ENCODE measurements at regions not wholly inside any gene's neighbourhood (a gene's known extent, or its start where the extent isn't known, plus 50 kb on each side); places are given as distances from the start of the nearest gene placed in this dataset.
"Not testable (repeated sequence)": the region's sequence is repeated elsewhere in the genome, so short reads cannot be mapped to it uniquely, and the experiment has no call there.

GRCh38 chr17:71434716-71435115, 686.1 kb upstream of the SOX9 start:
- DNase-seq (ENCODE audit: low read depth in 4 of 4, low spot score in 3 of 4), result no peak

GRCh38 chr17:71436479-71436878, 684.3 kb upstream of the SOX9 start:
- DNase-seq (ENCODE audit: low read depth in 4 of 4, low spot score in 3 of 4), result no peak

DNA sequence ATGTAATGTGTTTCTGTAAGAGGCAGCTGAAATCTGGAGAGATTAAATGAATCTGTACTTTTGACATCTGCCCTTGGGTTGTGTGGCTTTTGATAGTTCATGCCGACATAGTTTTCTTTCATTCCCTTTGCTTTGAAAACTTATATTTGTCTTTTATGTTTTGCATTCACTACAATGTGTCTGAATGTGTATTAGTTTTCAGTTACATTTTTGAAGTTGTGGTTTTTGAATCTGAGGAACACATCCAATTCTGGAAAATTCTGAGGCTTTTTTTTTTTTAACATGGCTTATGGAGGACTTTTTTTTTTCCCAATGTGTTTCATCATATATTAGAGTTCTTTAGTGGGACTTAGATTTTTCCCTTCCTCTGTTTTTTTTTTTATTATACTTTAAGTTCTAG, 683.7 kb upstream of the SOX9 start:
- no peak for DNase-seq (ENCODE audit: low read depth in 4 of 4, low spot score in 3 of 4)

GRCh38 chr17:71438631-71439146, 682.1 kb upstream of the SOX9 start:
- peak in 1 of 4 donors; percentile 6 for DNase-seq (ENCODE audit: low read depth in 4 of 4, low spot score in 3 of 4)

GRCh38 chr17:71440513-71440912, 680.3 kb upstream of the SOX9 start:
- no peak for DNase-seq (ENCODE audit: low read depth in 4 of 4, low spot score in 3 of 4)

DNA sequence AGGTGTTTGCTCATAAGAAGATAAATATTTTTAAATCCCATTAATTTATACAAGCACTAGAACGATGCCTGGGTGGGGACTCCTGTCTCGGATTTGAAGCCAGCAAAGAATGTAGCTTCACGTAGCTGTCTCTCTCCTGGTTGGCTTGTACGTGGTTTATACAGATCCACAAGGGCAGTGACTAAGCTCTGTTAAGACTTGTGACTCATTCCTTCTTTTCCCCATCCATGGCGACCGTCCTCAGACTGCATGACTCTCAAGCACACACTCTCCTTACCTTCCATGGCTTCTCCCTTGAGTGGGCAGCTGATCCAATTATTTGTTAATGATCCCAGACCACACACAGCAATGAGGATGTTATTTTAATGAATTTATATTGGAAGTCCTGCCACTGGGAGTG, 679.7 kb upstream of the SOX9 start:
- no peak for DNase-seq (ENCODE audit: low read depth in 4 of 4, low spot score in 3 of 4)

DNA sequence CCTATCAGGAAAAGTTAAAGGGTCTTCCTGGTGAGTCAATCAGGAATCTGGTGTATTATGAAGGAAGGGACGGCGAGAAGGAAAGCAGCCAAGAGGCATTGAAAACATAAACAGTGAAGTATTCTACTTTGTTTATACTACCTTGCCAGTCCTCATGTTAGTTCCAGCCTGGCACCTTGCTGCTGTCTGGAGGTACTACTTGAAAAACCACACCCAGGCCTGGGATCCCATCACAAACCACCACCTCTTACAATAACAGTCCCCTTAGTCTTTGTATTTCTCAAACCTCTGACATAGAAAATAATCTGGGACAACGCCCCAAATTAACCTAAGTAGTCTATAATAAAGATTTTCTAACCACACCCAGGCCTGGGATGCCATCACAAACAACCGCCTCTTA, 676.7 kb upstream of the SOX9 start:
- DNase-seq (ENCODE audit: low read depth in 4 of 4, low spot score in 3 of 4), result no peak

- no peak for DNase-seq (ENCODE audit: low read depth in 4 of 4, low spot score in 3 of 4)
Observed at GRCh38 chr17:71446645-71447437, 674.0 kb upstream of the SOX9 start.

DNA sequence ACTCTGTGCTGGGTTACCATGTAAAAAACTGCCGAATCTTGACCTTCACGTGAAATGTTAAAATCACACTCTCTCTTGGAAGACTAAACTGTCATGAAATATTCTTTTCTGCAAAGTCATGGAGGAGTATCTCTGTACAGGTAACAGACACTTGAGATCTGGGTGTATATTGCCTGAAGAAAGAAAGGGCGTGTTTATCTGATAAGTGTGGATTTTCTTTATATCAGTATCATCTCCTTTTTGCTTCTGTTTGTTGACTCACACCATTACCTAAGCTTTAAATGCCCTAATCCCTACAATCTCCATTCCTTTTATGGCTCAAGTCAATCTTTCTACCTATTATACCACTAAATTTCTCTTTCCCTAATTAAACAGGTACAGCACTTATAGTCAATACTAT, 673.2 kb upstream of the SOX9 start:
- no peak for DNase-seq (ENCODE audit: low read depth in 4 of 4, low spot score in 3 of 4)

GRCh38 chr17:71450657-71451056, 670.2 kb upstream of the SOX9 start:
- DNase-seq (ENCODE audit: low read depth in 4 of 4, low spot score in 3 of 4), result not testable (repeated sequence)

DNA sequence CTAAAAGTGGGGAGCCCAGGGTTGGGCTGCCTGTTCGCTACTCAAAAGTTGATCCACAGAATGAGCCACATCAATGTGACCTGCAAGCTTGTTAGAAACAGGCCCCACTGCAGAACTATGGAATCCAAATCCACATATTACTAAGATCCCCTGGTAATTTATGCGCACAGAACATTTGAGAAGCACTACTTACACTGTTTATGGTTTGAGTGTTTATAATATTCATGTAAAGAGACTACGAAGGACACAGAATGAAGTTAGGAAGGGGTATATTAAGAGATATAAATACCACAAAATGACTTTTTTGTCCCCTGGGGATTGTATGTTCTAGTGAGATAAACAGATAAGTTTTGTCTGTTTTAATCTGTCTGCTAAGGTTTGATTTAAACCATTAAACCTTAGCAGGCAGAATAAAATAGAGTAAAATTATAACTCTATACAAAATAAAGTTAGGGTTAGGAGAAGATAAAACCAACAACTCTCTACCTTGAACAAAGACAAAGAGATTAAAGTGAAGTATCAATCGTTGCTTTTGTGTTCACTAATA, 666.9 kb upstream of the SOX9 start:
- DNase-seq (ENCODE audit: low read depth in 4 of 4, low spot score in 3 of 4), result no peak

GRCh38 chr17:71455219-71455618, 665.6 kb upstream of the SOX9 start:
- no peak for DNase-seq (ENCODE audit: low read depth in 4 of 4, low spot score in 3 of 4)

DNA sequence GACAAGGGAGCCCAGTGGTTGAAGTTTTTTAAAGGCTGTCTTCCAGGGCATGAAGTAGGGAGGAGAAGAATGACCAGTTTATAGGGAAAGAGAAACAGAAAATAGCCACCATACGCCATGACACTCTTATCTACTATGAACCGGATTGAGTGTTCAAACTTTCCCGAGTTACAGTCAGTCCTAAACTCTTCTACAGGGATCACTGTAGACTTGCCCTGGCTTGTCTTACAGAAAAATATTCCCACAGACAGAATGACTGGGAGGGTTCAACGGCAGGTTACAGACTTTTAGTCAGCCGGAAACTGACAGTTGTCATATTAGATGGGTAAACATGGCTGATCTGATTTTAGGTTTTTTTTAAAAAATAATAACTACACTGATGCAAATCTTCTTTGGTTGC, 662.5 kb upstream of the SOX9 start:
- DNase-seq (ENCODE audit: low read depth in 4 of 4, low spot score in 3 of 4), result no peak

DNA sequence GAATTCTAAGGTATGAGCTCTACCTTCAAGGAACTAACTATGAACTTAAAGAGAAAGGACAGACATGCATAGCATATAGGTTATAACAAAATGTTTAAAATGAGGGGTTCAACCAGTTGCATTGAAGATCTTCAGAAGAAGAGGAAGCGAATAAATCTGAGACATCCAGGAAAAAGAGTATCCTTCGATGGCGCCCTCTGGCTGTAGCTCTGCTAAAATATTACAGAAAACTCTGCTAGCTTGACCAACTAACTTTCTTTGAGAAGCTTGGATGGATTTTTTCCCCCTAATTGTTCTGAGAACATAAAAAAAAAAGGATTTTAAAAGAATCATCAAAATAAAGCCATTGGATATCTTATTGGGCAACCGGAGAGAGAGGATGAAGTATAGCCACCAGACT, 659.9 kb upstream of the SOX9 start:
- no peak for DNase-seq (ENCODE audit: low read depth in 4 of 4, low spot score in 3 of 4)

DNA sequence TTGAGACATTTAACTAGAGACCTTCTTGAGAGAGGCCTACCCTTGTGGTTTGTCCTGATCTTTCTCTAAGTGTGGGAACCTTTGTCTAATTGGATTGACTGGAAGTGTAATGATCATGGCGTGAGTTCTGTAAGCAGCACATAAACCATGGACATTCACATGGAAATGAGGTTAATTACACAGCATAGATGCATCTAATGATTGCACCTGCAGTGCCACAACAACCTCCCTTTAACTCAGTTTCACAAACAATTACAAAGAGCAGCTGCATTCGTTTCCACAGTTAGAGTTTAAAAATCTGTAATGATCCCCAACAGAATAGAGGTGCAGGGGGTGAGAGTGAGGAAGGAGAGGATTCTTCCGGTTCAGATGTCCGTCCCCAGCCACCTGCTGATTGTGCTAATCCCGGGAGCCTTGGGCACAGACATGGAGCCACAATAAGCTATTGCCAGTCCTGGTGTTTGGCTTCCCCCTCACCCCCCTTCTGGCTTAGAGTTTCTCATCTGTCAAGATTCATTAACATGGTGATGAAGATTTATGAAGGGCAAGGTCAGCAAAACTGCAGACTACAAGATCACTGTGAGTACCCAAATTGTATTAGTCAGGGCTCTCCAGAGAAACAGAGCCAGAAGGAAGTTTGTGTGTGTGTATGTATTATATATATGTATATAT, 659.2 kb upstream of the SOX9 start:
- DNase-seq (ENCODE audit: low read depth in 4 of 4, low spot score in 3 of 4), result no peak

GRCh38 chr17:71464241-71464640, 656.6 kb upstream of the SOX9 start:
- no peak for DNase-seq (ENCODE audit: low read depth in 4 of 4, low spot score in 3 of 4)

DNA sequence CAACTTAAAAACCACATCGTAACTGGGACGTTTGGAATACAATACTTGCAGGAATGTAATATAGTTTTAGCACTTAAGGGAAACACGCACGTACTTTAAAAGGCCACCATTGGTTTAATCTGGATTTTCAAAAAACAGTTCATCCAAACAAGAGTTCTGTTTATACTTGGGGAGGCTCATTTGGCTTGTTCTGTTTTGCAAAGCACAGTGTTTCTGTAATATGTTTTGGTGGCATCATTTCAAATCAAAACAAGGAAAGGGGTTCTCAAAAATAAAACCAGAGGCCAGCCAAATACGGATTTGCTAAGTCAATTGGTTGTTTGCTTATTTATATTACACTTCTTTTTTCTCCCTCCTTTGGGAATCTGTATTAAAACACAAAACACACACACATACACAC, 656.1 kb upstream of the SOX9 start:
- DNase-seq (ENCODE audit: low read depth in 4 of 4, low spot score in 3 of 4), result no peak

DNA sequence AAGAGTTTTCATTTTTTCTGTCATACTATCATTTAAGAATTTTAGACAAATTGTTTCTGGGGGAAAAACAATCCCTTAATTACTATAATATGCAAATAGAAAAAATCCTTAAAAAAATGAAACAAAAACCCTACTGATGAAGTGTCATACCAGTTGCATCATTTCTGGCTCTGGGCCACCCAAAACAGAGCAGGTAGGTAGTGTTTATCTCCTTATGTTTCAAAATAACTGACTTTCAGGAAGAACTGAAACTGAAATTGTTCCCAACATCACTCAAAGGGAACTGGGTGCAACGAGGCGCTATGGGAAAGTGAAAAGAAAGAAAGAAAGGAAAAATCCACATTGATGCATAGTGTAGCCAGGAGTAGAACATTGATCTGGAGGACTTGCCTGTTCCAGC, 653.1 kb upstream of the SOX9 start:
- no peak for DNase-seq (ENCODE audit: low read depth in 4 of 4, low spot score in 3 of 4)

- DNase-seq (ENCODE audit: low read depth in 4 of 4, low spot score in 3 of 4), result no peak
Observed at GRCh38 chr17:71470062-71470461, 650.8 kb upstream of the SOX9 start.

DNA sequence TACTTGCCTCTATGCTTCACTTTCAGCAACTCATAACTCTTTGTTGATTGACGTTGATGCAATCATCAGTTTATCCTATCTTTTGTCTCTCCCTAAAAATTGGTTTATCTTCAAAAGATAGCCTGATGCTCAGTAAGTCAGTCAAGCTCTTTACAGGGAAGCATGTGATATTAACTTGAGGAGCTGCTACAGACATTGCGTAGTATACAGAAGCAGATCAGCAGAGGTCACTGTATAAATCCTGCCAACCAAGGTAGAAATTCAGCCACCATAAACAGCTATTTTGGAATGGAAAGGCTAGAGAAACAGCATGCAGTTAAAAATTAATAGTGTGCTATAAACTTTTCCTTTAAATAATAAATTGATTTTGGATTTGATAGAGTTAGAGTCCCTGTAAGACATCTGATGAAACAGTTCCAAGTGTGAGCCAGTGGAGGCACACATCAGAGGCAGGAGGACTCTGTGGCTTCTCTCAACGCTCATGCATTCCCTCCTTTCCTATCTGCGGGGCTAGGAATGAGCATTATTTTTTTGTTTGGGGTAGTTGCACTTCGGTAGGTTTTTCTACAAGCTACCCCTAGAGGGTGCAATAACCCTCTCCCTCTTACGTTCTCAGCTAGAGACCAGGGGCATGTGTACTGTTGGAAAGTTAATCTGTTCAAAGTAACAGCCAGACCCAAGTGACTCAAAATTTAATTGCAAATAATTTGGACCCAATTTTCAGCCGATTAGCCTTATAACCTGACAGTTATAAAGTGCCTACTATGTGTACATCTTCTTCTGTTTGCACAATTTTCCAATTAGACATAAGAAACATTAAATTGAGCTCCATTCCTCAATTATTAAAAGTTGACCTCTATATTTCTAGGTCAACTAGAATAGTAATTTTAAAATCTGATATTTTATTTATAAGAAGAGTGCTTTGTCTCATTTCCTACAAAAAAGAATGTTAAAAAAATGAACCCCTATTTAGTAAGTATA, 647.7 kb upstream of the SOX9 start:
- DNase-seq (ENCODE audit: low read depth in 4 of 4, low spot score in 3 of 4), result peak in 3 of 4 donors; percentile 26 to 42 (median 33)

DNA sequence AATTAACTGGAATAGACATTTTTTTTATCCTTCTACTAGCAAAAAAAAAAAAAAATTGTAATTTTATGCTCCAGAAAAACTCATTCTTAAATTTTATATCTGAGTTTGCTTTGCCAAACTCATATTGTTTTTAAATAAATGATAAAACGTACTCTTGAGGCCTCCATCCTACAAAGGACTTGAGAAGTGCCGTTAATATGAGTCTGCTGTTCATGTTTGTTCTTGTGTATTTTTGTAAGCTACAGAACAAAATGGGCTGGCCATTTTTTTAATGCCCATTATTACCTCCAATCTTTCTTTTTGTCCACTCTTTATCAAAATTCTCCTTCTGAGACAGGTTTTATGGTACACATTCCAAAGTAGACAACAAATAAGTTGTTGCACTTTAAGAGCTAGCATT, 643.5 kb upstream of the SOX9 start:
- DNase-seq (ENCODE audit: low read depth in 4 of 4, low spot score in 3 of 4), result no peak

Measured in right renal pelvis (tissue), 4 donors.